B cell (primary cell): ENCODE measurements at regions not wholly inside any gene's neighbourhood (a gene's known extent, or its start where the extent isn't known, plus 50 kb on each side); places are given as distances from the start of the nearest gene placed in this dataset.

ENCODE experiments used
- CTCF ChIP-seq: fragments of 200-600 bp; IDR thresholded peaks from one replicate; pipeline ENCODE4 v1.8.0; 2022; ENCODE audit warnings: antibody characterized with exemption, mild to moderate bottlenecking
- EZH2 ChIP-seq: IDR thresholded peaks from 2 replicates; pipeline ENCODE4 v1.6.1; 2012; ENCODE audit warnings: borderline replicate concordance, low read depth, mild to moderate bottlenecking, moderate library complexity, low read length; ENCODE audit not compliant: insufficient read depth, poor library complexity, severe bottlenecking

GRCh38 chr4:153111426-153112040, 92.7 kb upstream of the TRIM2 start:
- TF ChIP-seq CTCF (no peak), EZH2 (no peak)
